K562 (cell line): ENCODE measurements at regions not wholly inside any gene's neighbourhood (a gene's known extent, or its start where the extent isn't known, plus 50 kb on each side); places are given as distances from the start of the nearest gene placed in this dataset.

ENCODE experiments used
- ATAC-seq: fragments of 200-7000 bp; cut with Tn5 transposase; 3 replicates; pipeline ENCODE4 v1.9.1; 2020; ENCODE audit warnings: moderate library complexity
- BruUV-seq: library from RNA; stranded (reverse); fragments of 400-500 nt; replicated peaks from 2 replicates; lab custom pipeline; 2021; lab: Mats Ljungman, UMichigan
- CTCF ChIA-PET: fragments of 300-600 bp; formaldehyde crosslinking; extraction: SDS; loops from one replicate; lab custom pipeline; 2021; ENCODE audit warnings: low intra/inter-chr PET ratio; lab: Yijun Ruan, JAX
- POLR2A ChIA-PET: fragments of 300-600, 350-650 bp; sonication (Branson Sonifier 250); formaldehyde crosslinking; extraction: SDS; loops from one replicate; lab custom pipeline; 2021; ENCODE audit warnings: antibody characterized with exemption, inconsistent platforms; lab: Yijun Ruan, JAX
- DNase-seq, 4 experiments: peaks; one replicate each; pipeline versions ENCODE4 v3.0.0 to v3.0.0-alpha.2; 2011 to 2018; ENCODE audit warnings: low spot score in 3 of 4, mixed read lengths in 3 of 4; ENCODE audit errors: extremely low read depth in 1 of 4
- FAIRE-seq: peaks from 2 replicates; lab custom pipeline; 2011; peaks lifted over from hg19 to GRCh38; lab: Jason Lieb, UNC
- H2AFZ ChIP-seq: 2 replicates; pipeline ENCODE4 v1.6.0; 2011; ENCODE audit warnings: low read depth, low read length, control low read depth, inconsistent platforms
- H3K27ac ChIP-seq: fragments of 200-600 bp; 3 replicates; pipeline ENCODE4 v1.8.0; 2011; ENCODE audit warnings: low read depth, mild to moderate bottlenecking, control low read depth, inconsistent platforms, low read length, moderate library complexity, mixed read lengths; ENCODE audit errors: extremely low read depth
- H3K27me3 ChIP-seq, 2 experiments: fragments of 300-600 bp in 1 of 2; 2 replicates in 1 of 2; 3 replicates in 1 of 2; pipeline versions ENCODE4 v1.6.0 to v1.8.0; 2011; ENCODE audit warnings: inconsistent platforms in 2 of 2, low read length in 2 of 2, mild to moderate bottlenecking in 1 of 2, mixed read lengths in 1 of 2, moderate library complexity in 1 of 2; ENCODE audit not compliant: control insufficient read depth in 2 of 2, insufficient read depth in 2 of 2
- H3K36me3 ChIP-seq: fragments of 300-600 bp; 3 replicates; pipeline ENCODE4 v1.8.0; 2011; ENCODE audit warnings: mild to moderate bottlenecking, low read length, inconsistent platforms; ENCODE audit not compliant: control insufficient read depth, insufficient read depth
- H3K4me1 ChIP-seq, 2 experiments: fragments of 200-600 bp in 1 of 2; replicated peaks in 1 of 2; 2 replicates in 1 of 2; 3 replicates in 1 of 2; pipeline versions ENCODE4 v1.5.1 to v1.8.0; 2011; ENCODE audit warnings: inconsistent platforms in 2 of 2, low read length in 2 of 2, mild to moderate bottlenecking in 1 of 2, mixed read lengths in 1 of 2, moderate library complexity in 1 of 2; ENCODE audit not compliant: control insufficient read depth in 2 of 2, insufficient read depth in 2 of 2
- H3K4me2 ChIP-seq: 2 replicates; pipeline ENCODE4 v1.6.1; 2011; ENCODE audit warnings: low read length, control low read depth, inconsistent platforms, mixed read lengths; ENCODE audit not compliant: insufficient read depth
- H3K4me3 ChIP-seq: fragments of 200-600 bp; sonication (generic), shearing (Covaris generic); 2 replicates; pipeline ENCODE4 v1.5.1; 2016; ENCODE audit warnings: control low read depth, inconsistent platforms
- H3K79me2 ChIP-seq: fragments of 200-600 bp; 3 replicates; pipeline ENCODE4 v1.8.0; 2011; ENCODE audit warnings: low read length, inconsistent platforms; ENCODE audit not compliant: control insufficient read depth, insufficient read depth
- H3K9ac ChIP-seq, 2 experiments: 2 replicates each; pipeline versions ENCODE4 v1.6.0 to v1.6.1; 2011; ENCODE audit warnings: low read depth in 2 of 2, low read length in 2 of 2, control low read depth in 1 of 2, inconsistent platforms in 1 of 2, mild to moderate bottlenecking in 1 of 2, mixed read lengths in 1 of 2; ENCODE audit not compliant: insufficient read depth in 1 of 2
- H3K9me1 ChIP-seq: one replicate; pipeline ENCODE4 v1.6.0; 2011; ENCODE audit warnings: inconsistent platforms, mild to moderate bottlenecking, low read length, moderate library complexity; ENCODE audit not compliant: control insufficient read depth, insufficient read depth
- H3K9me3 ChIP-seq: replicated peaks from 2 replicates; pipeline ENCODE4 v1.5.1; 2011; ENCODE audit warnings: low read depth, low read length, inconsistent platforms; ENCODE audit not compliant: control insufficient read depth, insufficient read depth
- H4K20me1 ChIP-seq: replicated peaks from 2 replicates; pipeline ENCODE4 v1.6.1; 2011; ENCODE audit warnings: low read length, inconsistent platforms, mixed read lengths; ENCODE audit not compliant: control insufficient read depth, insufficient read depth
- CSDE1 ChIP-seq, 2 experiments: fragments of 450-650 bp; IDR thresholded peaks; 2 replicates each; pipeline ENCODE4 v1.6.1; 2016; ENCODE audit warnings: mild to moderate bottlenecking in 1 of 2
- DDX20 ChIP-seq: fragments of 450-650 bp; IDR thresholded peaks from 2 replicates; pipeline ENCODE4 v1.6.1; 2016; ENCODE audit warnings: missing genetic modification characterization, low read depth, mild to moderate bottlenecking, missing compliant biosample characterization, moderate library complexity
- ELF2 ChIP-seq: fragments of 250-450 bp; sonication (Bioruptor Pico); IDR thresholded peaks from 2 replicates; pipeline ENCODE4 v1.5.0; 2021; ENCODE audit warnings: mild to moderate bottlenecking
- PATZ1 ChIP-seq: fragments of 250-450 bp; sonication (Bioruptor Pico); IDR thresholded peaks from 2 replicates; pipeline ENCODE4 v1.5.0; 2020; ENCODE audit warnings: mild to moderate bottlenecking, borderline replicate concordance
- POLR2A ChIP-seq: fragments of 450-650 bp; conservative IDR thresholded peaks from 2 replicates; pipeline ENCODE4 v1.6.1; 2016
- SMAD1 ChIP-seq: fragments of 150-350 bp; IDR thresholded peaks from 2 replicates; pipeline ENCODE4 v1.6.1; 2014; ENCODE audit warnings: low read length, low read depth; ENCODE audit not compliant: partially characterized antibody
- ZNF316 ChIP-seq: fragments of 450-650 bp; IDR thresholded peaks from 2 replicates; pipeline ENCODE4 v1.6.1; 2016
- WGBS: fragments of 100-300 bp; shearing (Covaris generic); methylation state at CpG from one replicate; pipeline ENCODE4 v1.1.6; 2016; ENCODE audit warnings: low coverage, mixed read lengths; ENCODE audit not compliant: insufficient coverage; ENCODE audit errors: missing lambda C conversion rate; 5-methylcytosine and 5-hydroxymethylcytosine counted together
- in situ Hi-C: fragments of 300-500 bp; cut with MboI; formaldehyde crosslinking; loops from 4 replicates; pipeline ENCODE4 v1.15.0; 2018; ENCODE audit warnings: inconsistent platforms, mixed read lengths
- intact Hi-C: fragments of 100-400 bp; cut with micrococcal nuclease; formaldehyde crosslinking; loops from 2 replicates; pipeline ENCODE4 v1.14.2; 2022

- Histone ChIP-seq H3K79me2 (no peaks in the 10 kb centered on the region), H3K9ac (no peak overlapping the region), H4K20me1 (no peaks in the 10 kb centered on the region), H2AFZ (no peak overlapping the region), H3K27ac (no peak overlapping the region), H3K27me3 (no peaks in the 10 kb centered on the region), H3K9me1 (no peaks in the 10 kb centered on the region), H3K4me2 (no peak overlapping the region), H3K9me3 (no peaks in the 10 kb centered on the region), H3K4me3 (no peak overlapping the region), H3K4me1 (no peaks in the 10 kb centered on the region), H3K36me3 (no peaks in the 10 kb centered on the region)
- no peak for ATAC-seq
- CTCF ChIA-PET = no interaction called here
- POLR2A ChIA-PET = interaction anchor here (0.7 kb wide), 1 partner anchor 345 kb away, joined by 3 read pairs; no protein-coding TSS in a partner anchor
- DNase-seq = no peak
- intact Hi-C loops = no loop called here
- in situ Hi-C loops = no loop called here
- 0% methylated on average over 1 of the region's 1 CpG for whole genome bisulfite sequencing
- TF ChIP-seq DDX20 (tag) (no peak), ELF2 (CRISPR knock-in tag) (no peak), POLR2A (no peak), SMAD1 (no peak), ZNF316 (peak; percentile 23; the same call in 1 of the 2 replicates), PATZ1 (CRISPR knock-in tag) (no peak), CSDE1 (IDR thresholded peaks at IDR 0.05) (no peak)
- no TSS peak for BruUV-seq
- FAIRE-seq = no peak
Observed at GRCh38 chr1:118363396-118363795, 178.4 kb upstream of the SPAG17 start.
